CD4-positive, alpha-beta memory T cell (primary cell): ENCODE measurements at regions not wholly inside any gene's neighbourhood (a gene's known extent, or its start where the extent isn't known, plus 50 kb on each side); places are given as distances from the start of the nearest gene placed in this dataset.

Experiments used
- CTCF ChIA-PET: fragments of 350-600 bp; sonication (Branson Sonifier 250); formaldehyde crosslinking; loops from one replicate; lab custom pipeline; 2021; ENCODE audit warnings: inconsistent platforms; ENCODE audit not compliant: partially characterized antibody; lab: Charles Lee
- POLR2A ChIA-PET: fragments of 350-600 bp; sonication (Branson Sonifier 250); formaldehyde crosslinking; loops from one replicate; lab custom pipeline; 2021; ENCODE audit not compliant: partially characterized antibody; lab: Charles Lee
- DNase-seq, 5 donors: peaks; one replicate each; pipeline versions ENCODE4 v3.0.0 to v3.0.0-alpha.2; 2020 to 2022; ENCODE audit warnings: mixed read lengths in 1 of 5
- H3K27ac ChIP-seq: one replicate; pipeline ENCODE4 v1.7.0; 2013; ENCODE audit warnings: low read depth, low read length
- H3K27me3 ChIP-seq: 2 replicates; pipeline ENCODE4 v1.7.0; 2013; ENCODE audit warnings: mild to moderate bottlenecking, low read length, moderate library complexity; ENCODE audit not compliant: insufficient read depth
- H3K36me3 ChIP-seq: 2 replicates; pipeline ENCODE4 v1.7.0; 2013; ENCODE audit warnings: mild to moderate bottlenecking, low read length, moderate library complexity; ENCODE audit not compliant: insufficient read depth
- H3K4me1 ChIP-seq: 2 replicates; pipeline ENCODE4 v1.7.0; 2013; ENCODE audit warnings: mild to moderate bottlenecking, low read length, moderate library complexity; ENCODE audit not compliant: insufficient read depth
- H3K4me3 ChIP-seq, 2 donors: one replicate each; pipeline ENCODE4 v1.7.0; 2013; ENCODE audit warnings: low read length in 2 of 2, mild to moderate bottlenecking in 1 of 2
- H3K9me3 ChIP-seq, 2 donors: one replicate each; pipeline ENCODE4 v1.7.0; 2013; ENCODE audit warnings: low read length in 2 of 2, control low read depth in 1 of 2; ENCODE audit not compliant: control insufficient read depth in 1 of 2
- H3K27ac Mint-ChIP-seq, 7 donors: one replicate each; pipeline ENCODE4 v1.8.0; 2020 to 2021; ENCODE audit warnings: mixed read lengths in 7 of 7, mild to moderate bottlenecking in 6 of 7, inconsistent platforms in 3 of 7, moderate library complexity in 3 of 7
- H3K27me3 Mint-ChIP-seq, 2 donors: one replicate each; pipeline ENCODE4 v1.8.0; 2020 to 2021; ENCODE audit warnings: mixed read lengths in 2 of 2
- H3K36me3 Mint-ChIP-seq, 2 donors: one replicate each; pipeline ENCODE4 v1.8.0; 2020 to 2021; ENCODE audit warnings: mixed read lengths in 2 of 2, inconsistent platforms in 1 of 2, mild to moderate bottlenecking in 1 of 2
- H3K4me1 Mint-ChIP-seq, 4 donors: one replicate each; pipeline ENCODE4 v1.8.0; 2020 to 2021; ENCODE audit warnings: mixed read lengths in 4 of 4, mild to moderate bottlenecking in 1 of 4
- H3K4me3 Mint-ChIP-seq, 8 donors: one replicate each; pipeline ENCODE4 v1.8.0; 2020 to 2021; ENCODE audit warnings: mixed read lengths in 8 of 8, mild to moderate bottlenecking in 7 of 8, moderate library complexity in 6 of 8, inconsistent platforms in 3 of 8
- H3K9me3 Mint-ChIP-seq, 8 donors: one replicate each; pipeline ENCODE4 v1.8.0; 2020 to 2021; ENCODE audit warnings: mixed read lengths in 8 of 8, mild to moderate bottlenecking in 5 of 8, inconsistent platforms in 3 of 8, moderate library complexity in 1 of 8
- intact Hi-C: fragments of 100-400 bp; cut with micrococcal nuclease; formaldehyde crosslinking; loops from one replicate; pipeline ENCODE4 v1.15.1; 2023

DNA sequence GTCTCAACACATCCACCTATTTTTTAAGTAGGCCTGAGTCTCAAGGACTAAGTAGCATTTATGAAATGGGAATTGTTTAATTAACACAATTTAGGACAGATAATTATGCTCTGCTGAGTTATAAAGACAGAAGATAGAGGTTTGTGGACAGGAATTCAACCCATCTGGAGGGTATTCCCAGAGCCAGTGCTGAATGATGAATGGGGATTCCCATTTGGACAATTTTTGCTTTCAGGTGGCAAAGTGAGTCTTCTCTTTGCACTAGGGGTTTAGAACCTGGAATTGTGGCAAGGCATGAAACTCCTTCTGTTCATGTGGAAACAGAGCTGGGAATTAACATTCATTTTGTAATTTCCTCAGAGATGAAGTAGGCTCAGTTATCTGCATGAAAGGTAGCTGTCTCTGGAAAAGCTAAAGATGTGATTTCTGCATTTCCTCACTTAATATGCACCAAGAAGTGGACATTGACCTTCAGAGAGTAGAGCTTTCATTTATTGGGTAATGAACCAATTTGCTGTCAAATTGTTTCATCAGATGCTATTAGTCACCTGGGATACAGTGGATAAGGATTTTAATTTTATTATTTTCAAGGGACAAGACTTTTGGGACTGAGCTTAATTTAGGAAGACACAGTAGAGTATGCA is 212.1 kb upstream of the NRXN1 start:
- H3K36me3 Mint-ChIP-seq: no peaks in the 10 kb centered on the region
- Histone ChIP-seq H3K4me1 (no peaks in the 10 kb centered on the region), H3K4me3 (no peak overlapping the region), H3K27me3 (no peaks in the 10 kb centered on the region), H3K9me3 (no peaks in the 10 kb centered on the region), H3K27ac (no peak overlapping the region), H3K36me3 (no peaks in the 10 kb centered on the region)
- ChIA-PET POLR2A (no interaction called here), CTCF (no interaction called here)
- no peaks in the 10 kb centered on the region for H3K4me1 Mint-ChIP-seq
- no peaks in the 10 kb centered on the region for H3K27me3 Mint-ChIP-seq
- no peak overlapping the region for H3K4me3 Mint-ChIP-seq
- intact Hi-C loops: no loop called here
- no peak for DNase-seq
- no peak overlapping the region for H3K27ac Mint-ChIP-seq
- H3K9me3 Mint-ChIP-seq: peaks cover 0 to 3% (median 2%) of the 10 kb centered on the region in 8 donors

DNA sequence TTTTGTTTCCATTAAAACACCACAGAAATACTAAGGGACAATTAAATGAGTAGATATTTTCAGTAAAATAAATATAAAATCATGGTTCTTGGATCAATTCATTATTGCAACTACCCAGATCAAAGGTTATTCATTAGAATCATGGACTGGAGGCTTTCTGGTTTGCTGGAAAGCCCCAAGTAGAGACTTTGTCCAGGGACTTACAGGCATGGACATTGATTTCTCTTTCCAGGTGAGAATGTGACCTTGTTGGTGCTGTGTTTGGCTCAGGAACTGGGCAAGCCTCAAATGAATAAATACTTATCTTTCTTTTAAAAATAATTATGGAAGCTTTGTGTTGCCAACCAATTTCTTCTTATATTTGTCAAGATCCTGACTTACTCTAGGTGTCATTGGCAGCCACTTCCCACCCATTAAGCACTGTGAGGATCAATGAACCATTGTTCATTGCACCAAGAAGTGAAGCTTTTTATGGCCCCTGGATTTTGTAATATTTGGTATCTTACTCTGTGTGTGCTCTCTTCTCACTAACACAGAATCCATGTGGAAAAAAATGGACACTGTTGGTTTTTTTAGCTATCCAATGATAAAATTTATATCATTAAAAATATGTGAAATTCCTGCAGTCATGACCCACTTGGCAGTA is 205.8 kb upstream of the NRXN1 start:
- H3K36me3 Mint-ChIP-seq: no peaks in the 10 kb centered on the region
- no peak for DNase-seq
- Histone ChIP-seq H3K9me3 (no peaks in the 10 kb centered on the region), H3K27me3 (no peaks in the 10 kb centered on the region), H3K36me3 (no peaks in the 10 kb centered on the region), H3K27ac (no peak overlapping the region), H3K4me1 (no peaks in the 10 kb centered on the region), H3K4me3 (no peak overlapping the region)
- no peak overlapping the region for H3K4me3 Mint-ChIP-seq
- CTCF ChIA-PET: no interaction called here
- H3K27me3 Mint-ChIP-seq: no peaks in the 10 kb centered on the region
- intact Hi-C loops: no loop called here
- POLR2A ChIA-PET: no interaction called here
- no peak overlapping the region for H3K27ac Mint-ChIP-seq
- no peaks in the 10 kb centered on the region for H3K4me1 Mint-ChIP-seq
- peaks cover 0 to 19% (median 8%) of the 10 kb centered on the region in 8 donors for H3K9me3 Mint-ChIP-seq

DNA sequence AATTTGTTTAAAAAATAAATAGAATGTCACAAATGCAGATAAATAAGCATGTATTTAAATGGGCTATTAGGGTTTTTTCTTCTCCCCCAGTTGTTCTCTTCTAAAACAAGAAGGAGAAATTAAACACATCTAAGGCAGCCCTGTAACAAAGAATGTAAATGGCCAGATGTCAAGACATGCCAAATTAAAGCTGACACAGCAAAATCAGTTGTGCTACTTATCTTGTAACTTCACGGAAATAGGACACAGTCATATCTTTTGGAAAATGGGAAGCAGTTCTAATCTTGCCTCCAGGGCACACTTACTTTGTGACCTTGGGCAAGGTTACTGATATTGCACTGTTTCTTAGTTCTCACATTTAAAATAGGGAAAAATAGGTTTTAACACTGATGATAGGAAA is 200.1 kb upstream of the NRXN1 start:
- no peak overlapping the region for H3K4me3 ChIP-seq
- no peaks in the 10 kb centered on the region for H3K36me3 ChIP-seq
- Mint-ChIP-seq H3K9me3 (peaks cover 4 to 31% (median 11%) of the 10 kb centered on the region in 8 donors), H3K36me3 (no peaks in the 10 kb centered on the region), H3K27me3 (no peaks in the 10 kb centered on the region), H3K4me3 (no peak overlapping the region), H3K27ac (no peak overlapping the region), H3K4me1 (no peaks in the 10 kb centered on the region)
- POLR2A ChIA-PET: no interaction called here
- intact Hi-C loops: no loop called here
- H3K27me3 ChIP-seq: no peaks in the 10 kb centered on the region
- H3K27ac ChIP-seq: no peak overlapping the region
- CTCF ChIA-PET: no interaction called here
- H3K4me1 ChIP-seq: no peaks in the 10 kb centered on the region
- H3K9me3 ChIP-seq: peaks cover 0 to 4% of the 10 kb centered on the region in 2 donors
- DNase-seq: no peak

DNA sequence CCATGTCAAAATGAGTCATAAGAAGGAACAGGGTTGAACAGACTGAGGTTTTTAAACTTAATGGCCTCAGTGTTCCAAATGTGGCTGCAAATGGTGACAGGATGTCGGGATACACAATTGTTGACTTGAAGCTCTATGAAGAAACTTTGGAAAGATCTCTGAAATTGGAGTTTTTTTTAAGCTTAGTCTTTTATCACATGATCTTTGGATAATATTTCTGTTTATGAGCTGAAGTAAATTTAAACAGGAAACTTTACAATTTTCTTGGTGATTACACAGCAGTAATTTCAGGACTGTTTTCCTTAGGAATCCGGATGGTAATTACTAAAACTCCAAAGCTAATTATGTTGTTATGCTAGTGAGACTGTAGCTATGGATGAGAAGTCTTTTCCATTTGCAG is 199.1 kb upstream of the NRXN1 start:
- CTCF ChIA-PET: no interaction called here
- H3K27ac Mint-ChIP-seq: no peak overlapping the region
- DNase-seq: no peak
- Histone ChIP-seq H3K27me3 (no peaks in the 10 kb centered on the region), H3K27ac (no peak overlapping the region), H3K9me3 (peaks cover 0 to 4% of the 10 kb centered on the region in 2 donors), H3K4me3 (no peak overlapping the region), H3K4me1 (no peaks in the 10 kb centered on the region), H3K36me3 (no peaks in the 10 kb centered on the region)
- intact Hi-C loops: no loop called here
- no peaks in the 10 kb centered on the region for H3K27me3 Mint-ChIP-seq
- H3K4me3 Mint-ChIP-seq: no peak overlapping the region
- H3K9me3 Mint-ChIP-seq: peaks cover 4 to 28% (median 12%) of the 10 kb centered on the region in 8 donors
- H3K4me1 Mint-ChIP-seq: no peaks in the 10 kb centered on the region
- POLR2A ChIA-PET: no interaction called here
- H3K36me3 Mint-ChIP-seq: no peaks in the 10 kb centered on the region

DNA sequence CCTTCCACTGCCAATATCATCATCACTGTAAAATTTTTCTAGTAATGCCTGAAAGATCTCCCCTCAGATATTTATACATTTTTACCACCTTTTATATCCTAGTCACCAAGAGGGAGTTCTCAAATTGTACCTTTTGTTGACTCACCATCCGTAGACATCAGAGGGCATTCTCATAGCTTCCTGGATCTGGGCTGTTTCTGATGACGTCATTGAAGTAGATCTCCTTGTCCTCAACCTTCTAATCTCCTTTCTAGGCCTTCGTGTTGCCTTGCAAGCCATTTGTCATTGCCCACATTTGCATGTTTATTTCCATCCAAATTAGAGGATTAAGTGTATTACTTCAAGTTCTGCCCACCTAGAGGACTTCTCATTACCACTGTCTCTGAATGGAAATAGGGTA is 193.4 kb upstream of the NRXN1 start:
- Histone ChIP-seq H3K36me3 (no peaks in the 10 kb centered on the region), H3K27me3 (no peaks in the 10 kb centered on the region), H3K4me1 (no peaks in the 10 kb centered on the region), H3K27ac (no peak overlapping the region), H3K9me3 (peaks cover 0 to 7% of the 10 kb centered on the region in 2 donors), H3K4me3 (no peak overlapping the region)
- ChIA-PET POLR2A (no interaction called here), CTCF (no interaction called here)
- intact Hi-C loops: no loop called here
- DNase-seq: no peak
- Mint-ChIP-seq H3K27me3 (no peaks in the 10 kb centered on the region), H3K27ac (no peak overlapping the region), H3K9me3 (peaks cover 0 to 18% (median 10%) of the 10 kb centered on the region in 8 donors), H3K36me3 (no peaks in the 10 kb centered on the region), H3K4me1 (no peaks in the 10 kb centered on the region), H3K4me3 (no peak overlapping the region)

DNA sequence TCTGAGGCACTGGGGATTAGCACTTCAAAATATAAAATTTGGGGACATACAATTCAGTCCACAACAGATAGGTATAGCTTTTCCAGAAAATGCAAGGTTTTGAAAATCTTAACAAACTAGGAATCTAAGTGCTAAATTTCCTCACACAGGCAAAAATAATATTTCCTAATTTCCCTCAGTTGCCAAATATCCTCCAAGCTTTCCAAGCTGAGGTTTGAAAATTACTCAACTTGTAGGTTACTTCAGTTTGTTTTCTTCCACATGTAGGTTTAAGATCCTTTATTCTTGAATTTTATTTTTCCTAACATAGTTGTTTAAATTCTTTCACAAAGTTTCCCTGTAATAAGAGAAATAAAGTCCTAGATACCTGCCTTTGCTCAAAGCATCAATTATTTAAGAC is 192.9 kb upstream of the NRXN1 start:
- H3K9me3 ChIP-seq: peaks cover 0 to 7% of the 10 kb centered on the region in 2 donors
- H3K36me3 Mint-ChIP-seq: no peaks in the 10 kb centered on the region
- no peak overlapping the region for H3K27ac Mint-ChIP-seq
- H3K4me1 ChIP-seq: no peaks in the 10 kb centered on the region
- no peak overlapping the region for H3K4me3 Mint-ChIP-seq
- no peaks in the 10 kb centered on the region for H3K27me3 ChIP-seq
- DNase-seq: no peak
- H3K27ac ChIP-seq: no peak overlapping the region
- no peak overlapping the region for H3K4me3 ChIP-seq
- H3K36me3 ChIP-seq: no peaks in the 10 kb centered on the region
- ChIA-PET POLR2A (no interaction called here), CTCF (no interaction called here)
- H3K4me1 Mint-ChIP-seq: no peaks in the 10 kb centered on the region
- H3K27me3 Mint-ChIP-seq: no peaks in the 10 kb centered on the region
- peaks cover 0 to 18% (median 11%) of the 10 kb centered on the region in 8 donors for H3K9me3 Mint-ChIP-seq
- intact Hi-C loops: no loop called here

DNA sequence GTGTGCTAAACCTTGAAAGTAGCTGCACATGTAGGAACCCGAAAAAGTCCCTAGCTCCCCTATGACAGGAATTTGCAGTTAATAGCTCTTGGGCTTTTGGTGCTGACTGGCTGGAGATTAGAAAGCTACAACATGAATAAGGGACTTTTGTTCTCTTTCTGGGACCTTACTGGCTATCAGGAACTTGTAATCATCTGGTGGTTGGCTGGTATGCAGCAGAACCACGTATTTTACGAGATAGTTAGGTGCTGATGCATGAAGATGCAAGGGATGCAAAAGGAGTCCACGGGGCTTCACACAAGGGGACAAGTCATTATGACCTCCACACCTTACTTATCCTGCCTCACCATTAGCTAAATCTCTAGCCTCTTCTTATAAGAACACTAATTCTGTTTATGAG is 190.2 kb upstream of the NRXN1 start:
- H3K9me3 Mint-ChIP-seq: peaks cover 2 to 14% (median 7%) of the 10 kb centered on the region in 8 donors
- H3K27ac Mint-ChIP-seq: no peak overlapping the region
- Histone ChIP-seq H3K4me3 (no peak overlapping the region), H3K9me3 (peaks cover 0 to 3% of the 10 kb centered on the region in 2 donors), H3K27me3 (no peaks in the 10 kb centered on the region), H3K4me1 (no peaks in the 10 kb centered on the region), H3K36me3 (no peaks in the 10 kb centered on the region), H3K27ac (no peak overlapping the region)
- no peaks in the 10 kb centered on the region for H3K4me1 Mint-ChIP-seq
- no peaks in the 10 kb centered on the region for H3K27me3 Mint-ChIP-seq
- no peaks in the 10 kb centered on the region for H3K36me3 Mint-ChIP-seq
- DNase-seq: no peak
- POLR2A ChIA-PET: no interaction called here
- H3K4me3 Mint-ChIP-seq: no peak overlapping the region
- intact Hi-C loops: no loop called here
- CTCF ChIA-PET: no interaction called here
